ENCODE measurements at regions not wholly inside any gene's neighbourhood (a gene's known extent, or its start where the extent isn't known, plus 50 kb on each side); places are given as distances from the start of the nearest gene placed in this dataset.
A peak's percentile ranks its signal among the peaks of the same experiment; 100 is the strongest.

DNA sequence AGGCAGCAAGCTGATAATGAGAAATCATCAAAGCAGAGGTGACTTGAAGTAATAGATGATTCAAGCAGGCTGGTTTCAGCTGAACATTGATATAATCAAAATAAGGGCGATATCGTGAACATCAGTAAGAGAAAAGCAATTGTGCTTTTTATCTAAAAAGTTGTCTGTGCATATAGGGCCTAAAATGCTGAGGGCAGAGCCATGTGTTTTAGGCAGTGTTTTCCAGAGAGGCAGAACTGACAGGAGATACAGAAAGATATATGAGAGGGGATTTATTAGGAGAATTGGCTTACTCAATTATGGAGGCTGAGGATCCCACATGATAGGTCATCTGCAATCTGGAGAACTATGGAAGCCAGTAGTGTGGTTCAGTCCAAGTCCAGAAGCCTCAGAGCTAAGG is 136.5 kb upstream of the NPY2R start:
- peak; percentile 11 for DNase-seq (ENCODE audit: extremely low read depth, insufficient read length)
- TF ChIP-seq, protein P1, sequence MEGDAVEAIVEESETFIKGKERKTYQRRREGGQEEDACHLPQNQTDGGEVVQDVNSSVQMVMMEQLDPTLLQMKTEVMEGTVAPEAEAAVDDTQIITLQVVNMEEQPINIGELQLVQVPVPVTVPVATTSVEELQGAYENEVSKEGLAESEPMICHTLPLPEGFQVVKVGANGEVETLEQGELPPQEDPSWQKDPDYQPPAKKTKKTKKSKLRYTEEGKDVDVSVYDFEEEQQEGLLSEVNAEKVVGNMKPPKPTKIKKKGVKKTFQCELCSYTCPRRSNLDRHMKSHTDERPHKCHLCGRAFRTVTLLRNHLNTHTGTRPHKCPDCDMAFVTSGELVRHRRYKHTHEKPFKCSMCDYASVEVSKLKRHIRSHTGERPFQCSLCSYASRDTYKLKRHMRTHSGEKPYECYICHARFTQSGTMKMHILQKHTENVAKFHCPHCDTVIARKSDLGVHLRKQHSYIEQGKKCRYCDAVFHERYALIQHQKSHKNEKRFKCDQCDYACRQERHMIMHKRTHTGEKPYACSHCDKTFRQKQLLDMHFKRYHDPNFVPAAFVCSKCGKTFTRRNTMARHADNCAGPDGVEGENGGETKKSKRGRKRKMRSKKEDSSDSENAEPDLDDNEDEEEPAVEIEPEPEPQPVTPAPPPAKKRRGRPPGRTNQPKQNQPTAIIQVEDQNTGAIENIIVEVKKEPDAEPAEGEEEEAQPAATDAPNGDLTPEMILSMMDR (IDR thresholded peaks at IDR 0.05; ENCODE audit: insufficient read depth, low read length, poor library complexity, severe bottlenecking) = no peak
- Histone ChIP-seq H3K27me3 (replicated peaks; ENCODE audit: control insufficient read depth, insufficient read depth, low read length) (no peaks in the 10 kb centered on the region), H3K4me3 (replicated peaks; ENCODE audit: low read depth, low read length) (peak overlapping the region; percentile 48), H3K36me3 (ENCODE audit: control insufficient read depth, insufficient read depth, low read length) (no peaks in the 10 kb centered on the region)

DNA sequence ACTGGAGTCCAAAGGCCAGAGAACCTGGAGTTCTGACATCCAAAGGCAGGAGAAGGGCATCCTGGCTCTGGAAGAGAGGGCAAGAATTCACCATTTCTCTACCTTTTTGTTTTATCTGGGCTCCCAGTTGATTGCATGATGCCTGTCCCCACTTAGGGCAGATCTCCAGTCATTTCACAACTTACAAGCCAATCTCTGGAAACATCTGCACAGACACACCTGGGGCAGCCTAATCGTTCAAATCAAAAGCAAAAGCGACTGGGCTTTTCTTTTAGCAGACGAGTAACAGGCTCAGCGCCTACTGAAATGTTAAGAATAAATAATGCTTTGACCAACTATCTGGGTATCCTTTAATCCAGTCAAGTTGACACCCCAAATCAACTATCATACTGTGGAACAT is 136.0 kb upstream of the NPY2R start:
- TF ChIP-seq, protein P1 (IDR thresholded peaks at IDR 0.05; ENCODE audit: insufficient read depth, low read length, poor library complexity, severe bottlenecking) = no peak
- H3K36me3 ChIP-seq (ENCODE audit: control insufficient read depth, insufficient read depth, low read length) = no peaks in the 10 kb centered on the region

DNA sequence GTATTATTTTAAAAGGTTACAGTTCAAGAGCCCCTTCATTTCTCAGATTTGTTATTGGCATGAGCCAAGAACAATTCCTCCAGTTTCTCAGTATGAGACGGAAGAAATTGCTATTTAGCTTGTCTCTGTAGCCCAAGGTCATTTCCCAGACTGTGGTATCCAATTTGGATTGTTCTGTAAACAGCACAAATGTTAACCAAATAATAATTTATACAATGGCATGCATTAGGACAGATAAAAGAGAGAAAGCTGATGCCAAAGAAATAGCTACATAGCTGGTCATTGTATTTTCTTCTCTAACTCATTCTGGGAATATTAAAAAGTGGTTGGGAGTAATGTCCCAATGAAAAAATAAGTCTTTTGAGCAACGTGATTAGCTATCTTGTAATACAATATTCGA is 134.6 kb upstream of the NPY2R start:
- Histone ChIP-seq H3K36me3 (ENCODE audit: control insufficient read depth, insufficient read depth, low read length) (no peaks in the 10 kb centered on the region), H3K4me3 (replicated peaks; ENCODE audit: low read depth, low read length) (no peak overlapping the region), H3K27me3 (replicated peaks; ENCODE audit: control insufficient read depth, insufficient read depth, low read length) (no peaks in the 10 kb centered on the region)
- TF ChIP-seq, protein P1 (IDR thresholded peaks at IDR 0.05; ENCODE audit: insufficient read depth, low read length, poor library complexity, severe bottlenecking) = no peak
- DNase-seq (ENCODE audit: extremely low read depth, insufficient read length) = no peak

More for the DNA sequence above, 136.0 kb upstream of the NPY2R start:
- peak; percentile 41 for DNase-seq (ENCODE audit: extremely low read depth, insufficient read length)
- Histone ChIP-seq H3K27me3 (replicated peaks; ENCODE audit: control insufficient read depth, insufficient read depth, low read length) (no peaks in the 10 kb centered on the region), H3K4me3 (replicated peaks; ENCODE audit: low read depth, low read length) (peak overlapping the region; percentile 48)

DNA sequence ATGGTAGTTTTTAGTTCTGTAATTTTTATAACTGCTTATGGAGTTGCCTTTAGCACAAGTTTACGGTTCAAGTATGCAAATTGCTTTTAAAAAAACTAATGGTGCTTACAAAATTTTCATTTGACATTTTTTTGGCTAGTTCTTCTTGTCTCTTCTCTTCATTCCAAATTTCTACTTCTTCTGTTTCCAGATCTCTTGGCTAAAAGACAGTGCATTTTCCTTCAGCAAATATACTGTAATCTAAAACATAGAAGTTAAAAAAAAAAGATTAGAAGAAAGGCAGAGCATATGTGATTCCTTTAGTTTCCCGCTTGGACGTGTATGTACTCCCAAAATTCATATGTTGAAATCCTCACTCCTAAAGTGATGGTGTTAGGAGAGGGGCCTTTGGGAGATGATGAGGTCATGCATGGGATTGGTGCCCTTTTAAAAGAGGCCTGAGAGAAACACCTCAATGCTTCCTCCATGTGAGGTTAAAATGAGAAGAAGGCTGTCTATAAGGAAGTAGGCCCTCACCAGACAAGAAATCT is 132.1 kb upstream of the NPY2R start:
- TF ChIP-seq, protein P1 (IDR thresholded peaks at IDR 0.05; ENCODE audit: insufficient read depth, low read length, poor library complexity, severe bottlenecking) = no peak
- DNase-seq (ENCODE audit: extremely low read depth, insufficient read length) = no peak
- Histone ChIP-seq H3K27me3 (replicated peaks; ENCODE audit: control insufficient read depth, insufficient read depth, low read length) (no peaks in the 10 kb centered on the region), H3K36me3 (ENCODE audit: control insufficient read depth, insufficient read depth, low read length) (no peaks in the 10 kb centered on the region), H3K4me3 (replicated peaks; ENCODE audit: low read depth, low read length) (no peak overlapping the region)

DNA sequence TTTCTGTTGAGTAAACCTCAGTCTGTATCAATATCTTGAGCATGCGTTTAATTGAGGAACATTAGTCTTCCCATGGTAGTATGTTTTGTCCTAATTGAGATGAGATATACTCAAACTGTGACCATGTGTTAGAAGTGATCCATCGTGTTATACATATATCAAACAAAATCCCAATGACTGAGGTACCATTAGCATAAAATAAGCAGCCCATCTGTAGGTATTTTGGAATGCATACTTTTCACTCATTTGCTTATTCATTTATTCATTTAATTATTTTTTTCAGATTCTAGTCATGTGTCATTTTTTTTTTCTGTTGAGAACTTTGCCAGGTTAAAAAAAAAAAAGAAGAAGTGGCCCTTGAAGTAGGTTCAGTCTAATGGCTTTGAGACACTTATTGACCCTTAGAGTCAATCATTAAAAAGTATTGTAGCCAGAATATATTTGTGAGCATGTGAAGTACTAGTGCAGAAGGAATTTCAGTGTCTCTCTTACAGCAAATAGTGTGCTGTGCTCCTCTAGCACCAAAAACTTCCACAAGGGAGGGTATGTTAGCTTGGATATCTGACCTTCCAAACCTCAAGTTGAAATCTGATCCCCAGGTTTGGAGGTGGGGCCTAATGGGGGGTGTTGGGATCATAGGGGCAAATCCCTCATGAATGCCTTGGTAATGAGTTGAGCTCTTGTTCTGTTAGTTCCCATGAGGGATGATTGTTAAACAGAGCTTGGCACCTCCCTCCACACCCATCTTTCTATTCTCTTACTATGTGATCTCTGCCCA is 130.8 kb upstream of the NPY2R start:
- no peak overlapping the region for H3K4me3 ChIP-seq (replicated peaks; ENCODE audit: low read depth, low read length)
- no peaks in the 10 kb centered on the region for H3K27me3 ChIP-seq (replicated peaks; ENCODE audit: control insufficient read depth, insufficient read depth, low read length)
- H3K36me3 ChIP-seq (ENCODE audit: control insufficient read depth, insufficient read depth, low read length) = no peaks in the 10 kb centered on the region
- DNase-seq (ENCODE audit: extremely low read depth, insufficient read length) = no peak
- TF ChIP-seq, protein P1 (IDR thresholded peaks at IDR 0.05; ENCODE audit: insufficient read depth, low read length, poor library complexity, severe bottlenecking) = no peak
